Body of pancreas (tissue), 4 donors: ENCODE measurements at regions not wholly inside any gene's neighbourhood (a gene's known extent, or its start where the extent isn't known, plus 50 kb on each side); places are given as distances from the start of the nearest gene placed in this dataset.

ENCODE experiments used
- POLR2A ChIP-seq, 3 donors: fragments of 450-650 bp; IDR thresholded peaks; one replicate each; pipeline ENCODE4 v1.6.1; 2016; ENCODE audit warnings: antibody characterized with exemption in 3 of 3, mild to moderate bottlenecking in 2 of 3
- TF ChIP-seq, protein P1 (sequence below), 7 experiments: fragments of 450-650 bp in 4 of 7; fragments of 200-600 bp in 3 of 7; sonication (generic) in 3 of 7; IDR thresholded peaks; one replicate each; pipeline ENCODE4 v1.5.1; 2016 to 2019; ENCODE audit warnings: antibody characterized with exemption in 7 of 7

DNA sequence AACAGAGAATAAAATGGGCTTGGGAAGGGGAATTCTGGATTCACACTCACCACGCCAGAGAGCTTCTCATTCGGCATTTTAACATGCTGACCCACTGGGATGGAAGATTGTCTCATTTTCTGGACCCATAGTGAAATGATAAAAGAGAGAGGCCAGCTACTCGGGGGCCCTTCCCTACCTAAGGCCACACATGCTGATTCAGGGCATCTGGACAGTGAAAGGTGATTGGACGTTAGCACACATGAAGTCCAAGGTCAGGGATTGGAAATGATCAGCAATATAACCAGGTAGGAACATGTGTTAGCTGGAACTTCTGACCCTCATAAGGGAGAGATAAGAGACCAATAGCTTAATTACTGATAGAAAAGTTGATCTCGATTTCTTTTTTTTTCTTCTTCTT lies 183.7 kb downstream of the NUFIP1 start:
- TF ChIP-seq, protein P1, sequence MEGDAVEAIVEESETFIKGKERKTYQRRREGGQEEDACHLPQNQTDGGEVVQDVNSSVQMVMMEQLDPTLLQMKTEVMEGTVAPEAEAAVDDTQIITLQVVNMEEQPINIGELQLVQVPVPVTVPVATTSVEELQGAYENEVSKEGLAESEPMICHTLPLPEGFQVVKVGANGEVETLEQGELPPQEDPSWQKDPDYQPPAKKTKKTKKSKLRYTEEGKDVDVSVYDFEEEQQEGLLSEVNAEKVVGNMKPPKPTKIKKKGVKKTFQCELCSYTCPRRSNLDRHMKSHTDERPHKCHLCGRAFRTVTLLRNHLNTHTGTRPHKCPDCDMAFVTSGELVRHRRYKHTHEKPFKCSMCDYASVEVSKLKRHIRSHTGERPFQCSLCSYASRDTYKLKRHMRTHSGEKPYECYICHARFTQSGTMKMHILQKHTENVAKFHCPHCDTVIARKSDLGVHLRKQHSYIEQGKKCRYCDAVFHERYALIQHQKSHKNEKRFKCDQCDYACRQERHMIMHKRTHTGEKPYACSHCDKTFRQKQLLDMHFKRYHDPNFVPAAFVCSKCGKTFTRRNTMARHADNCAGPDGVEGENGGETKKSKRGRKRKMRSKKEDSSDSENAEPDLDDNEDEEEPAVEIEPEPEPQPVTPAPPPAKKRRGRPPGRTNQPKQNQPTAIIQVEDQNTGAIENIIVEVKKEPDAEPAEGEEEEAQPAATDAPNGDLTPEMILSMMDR (IDR thresholded peaks at IDR 0.05): no peak
- TF ChIP-seq POLR2A (IDR thresholded peaks at IDR 0.05): no peak
